ENCODE measurements at regions not wholly inside any gene's neighbourhood (a gene's known extent, or its start where the extent isn't known, plus 50 kb on each side); places are given as distances from the start of the nearest gene placed in this dataset.

GRCh38 chr6:43977404-43978111 is 149.7 kb downstream of the MRPL14 start (continued):
- TF ChIP-seq IRF5 (IDR thresholded peaks at IDR 0.05; ENCODE audit: borderline replicate concordance) (no peak), BMI1 (IDR thresholded peaks at IDR 0.05; ENCODE audit: borderline replicate concordance) (peak; percentile 68), ZBTB33 (IDR thresholded peaks at IDR 0.05) (no peak), HDGF (IDR thresholded peaks at IDR 0.05) (peak; percentile 83), CHD1 (IDR thresholded peaks at IDR 0.05; ENCODE audit: low read depth, low read length) (0 out of 2 replicates have a peak, but pooled peaks have one; percentile 43), SUZ12 (IDR thresholded peaks at IDR 0.05; ENCODE audit: unreplicated experiment) (no peak), ZBTB4 (CRISPR knock-in tag; IDR thresholded peaks at IDR 0.05) (no peak), JUND (IDR thresholded peaks at IDR 0.05; ENCODE audit: low read depth, low read length) (no peak), HDAC2 (IDR thresholded peaks at IDR 0.05) (no peak), PBX3 (IDR thresholded peaks at IDR 0.05; ENCODE audit: insufficient replicate concordance, low read depth, low read length) (no peak), TCF12 (IDR thresholded peaks at IDR 0.05; ENCODE audit: low read depth, low read length) (peak; percentile 57; the same call in 1 of the 2 replicates), IRF3 (IDR thresholded peaks at IDR 0.05) (no peak), BCL3 (IDR thresholded peaks at IDR 0.05; ENCODE audit: borderline replicate concordance, insufficient read depth, low read depth, low read length, poor library complexity, severe bottlenecking) (peak; percentile 31), MEF2B (IDR thresholded peaks at IDR 0.05; ENCODE audit: partially characterized antibody, poor library complexity, severe bottlenecking) (peak; percentile 97), YY1 (IDR thresholded peaks at IDR 0.05; ENCODE audit: low read depth, low read length) (peak; percentile 72; the same call in 1 of the 2 replicates), ATF7 (IDR thresholded peaks at IDR 0.05; ENCODE audit: low read depth) (peak; percentile 88), ZNF384 (IDR thresholded peaks at IDR 0.05; ENCODE audit: borderline replicate concordance, low read depth, low read length) (no peak), STAT1 (conservative IDR thresholded peaks at IDR 0.05) (no peak), ZNF274 (IDR thresholded peaks at IDR 0.05; ENCODE audit: insufficient read depth, insufficient read length) (no peak), RUNX3 (IDR thresholded peaks at IDR 0.05; ENCODE audit: low read length) (peak; percentile 98)
